ENCODE measurements at regions not wholly inside any gene's neighbourhood (a gene's known extent, or its start where the extent isn't known, plus 50 kb on each side); places are given as distances from the start of the nearest gene placed in this dataset.

- DNase-seq: no peak
- Mint-ChIP-seq H3K9me3 (ENCODE audit: low read depth) (peaks cover 7% of the 10 kb centered on the region), H3K4me1 (no peaks in the 10 kb centered on the region), H3K36me3 (no peaks in the 10 kb centered on the region), H3K4me3 (no peak overlapping the region), H3K27me3 (no peaks in the 10 kb centered on the region), H3K27ac (no peak overlapping the region)
- no peak for ATAC-seq
- CTCF ChIA-PET: no interaction called here
Measured at GRCh38 chr9:73981405-73981804, 515.7 kb upstream of the RORB start.

GRCh38 chr9:73995836-73996235 is 501.3 kb upstream of the RORB start:
- Mint-ChIP-seq H3K4me1 (no peaks in the 10 kb centered on the region), H3K27ac (no peak overlapping the region), H3K4me3 (no peak overlapping the region), H3K36me3 (no peaks in the 10 kb centered on the region), H3K9me3 (ENCODE audit: low read depth) (no peaks in the 10 kb centered on the region), H3K27me3 (no peaks in the 10 kb centered on the region)
- no peak for ATAC-seq
- no peak for DNase-seq
- CTCF ChIA-PET: no interaction called here

DNA sequence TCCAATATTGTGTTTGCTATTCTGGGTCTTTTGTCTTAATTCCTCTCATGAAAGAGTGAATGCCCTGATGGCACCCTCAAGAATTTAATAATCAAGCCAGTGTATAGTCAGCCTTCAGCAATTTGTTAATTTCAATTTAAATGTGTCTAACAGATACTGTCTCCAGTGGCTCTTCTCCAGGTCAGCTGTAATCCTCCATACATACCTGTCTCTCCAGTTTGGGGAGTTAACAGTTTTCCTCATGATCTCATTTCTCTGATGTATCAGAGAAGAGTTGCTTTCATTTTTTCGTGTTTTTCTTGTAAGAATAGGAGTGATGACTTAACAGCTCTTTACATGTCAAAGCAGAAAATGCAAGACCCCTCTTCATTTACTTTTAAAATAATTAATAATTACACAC is 500.3 kb upstream of the RORB start:
- Mint-ChIP-seq H3K4me1 (no peaks in the 10 kb centered on the region), H3K36me3 (no peaks in the 10 kb centered on the region), H3K9me3 (ENCODE audit: low read depth) (peaks cover 2% of the 10 kb centered on the region), H3K27me3 (no peaks in the 10 kb centered on the region), H3K27ac (no peak overlapping the region), H3K4me3 (no peak overlapping the region)
- ATAC-seq (no peak), DNase-seq (no peak)
- CTCF ChIA-PET: no interaction called here

DNA sequence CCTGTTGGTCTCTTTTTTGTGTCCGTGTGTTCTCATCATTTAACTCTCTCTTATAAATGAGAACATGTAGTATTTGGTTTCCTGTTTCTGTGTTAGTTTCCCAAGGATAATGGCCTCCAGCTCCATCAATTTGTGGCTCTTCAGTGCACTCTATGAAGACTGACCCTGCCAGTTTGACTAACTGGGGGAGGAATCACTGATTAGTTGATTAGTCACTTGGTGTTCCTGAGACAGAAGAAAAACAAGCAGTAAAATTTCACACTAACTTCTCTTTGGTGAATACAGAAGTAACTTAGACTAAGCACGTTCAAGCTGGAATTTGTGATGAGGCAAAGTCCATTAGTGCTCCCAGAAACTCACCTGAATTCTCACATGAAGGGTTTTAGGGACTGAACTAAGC is 495.8 kb upstream of the RORB start:
- CTCF ChIA-PET: no interaction called here
- Mint-ChIP-seq H3K27me3 (no peaks in the 10 kb centered on the region), H3K36me3 (no peaks in the 10 kb centered on the region), H3K4me1 (no peaks in the 10 kb centered on the region), H3K9me3 (ENCODE audit: low read depth) (peaks cover 2% of the 10 kb centered on the region), H3K4me3 (no peak overlapping the region), H3K27ac (no peak overlapping the region)
- ATAC-seq (no peak), DNase-seq (no peak)

- Mint-ChIP-seq H3K9me3 (ENCODE audit: low read depth) (no peaks in the 10 kb centered on the region), H3K36me3 (no peaks in the 10 kb centered on the region)
- CTCF ChIA-PET: interaction anchor here (0.6 kb wide), 1 partner anchor 257 kb away, joined by 4 read pairs; no protein-coding TSS in a partner anchor
Measured at GRCh38 chr9:74006935-74007334, 490.2 kb upstream of the RORB start.

GRCh38 chr9:74007833-74008232 is 489.3 kb upstream of the RORB start:
- ATAC-seq: no peak
- Mint-ChIP-seq H3K27me3 (no peaks in the 10 kb centered on the region), H3K27ac (no peak overlapping the region), H3K36me3 (no peaks in the 10 kb centered on the region), H3K9me3 (ENCODE audit: low read depth) (no peaks in the 10 kb centered on the region), H3K4me3 (no peak overlapping the region), H3K4me1 (no peaks in the 10 kb centered on the region)
- DNase-seq: no peak
- CTCF ChIA-PET: interaction anchor here (0.6 kb wide), 1 partner anchor 256 kb away, joined by 4 read pairs; no protein-coding TSS in a partner anchor

More at GRCh38 chr9:74006935-74007334, 490.2 kb upstream of the RORB start:
- ATAC-seq (no peak), DNase-seq (no peak)
- Mint-ChIP-seq H3K4me3 (no peak overlapping the region), H3K27me3 (no peaks in the 10 kb centered on the region), H3K27ac (no peak overlapping the region), H3K4me1 (no peaks in the 10 kb centered on the region)

DNA sequence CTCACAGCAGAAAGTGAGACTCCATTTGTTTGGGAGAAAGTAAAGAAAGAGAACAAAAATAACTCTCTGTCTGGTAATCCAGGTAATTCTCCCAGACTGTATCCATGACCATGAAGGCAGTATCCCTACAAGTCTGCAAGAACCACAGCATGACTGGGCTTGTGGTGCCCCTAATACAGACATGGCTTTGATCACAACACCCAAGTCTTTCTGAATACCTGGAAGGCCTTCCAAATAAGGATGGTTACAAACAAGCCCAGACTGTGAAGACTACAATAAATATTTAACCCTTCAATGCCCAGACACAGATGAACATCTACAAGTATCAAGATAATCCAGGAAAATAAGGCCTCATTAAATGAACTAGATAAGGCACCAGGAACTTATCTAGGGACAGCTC is 481.1 kb upstream of the RORB start:
- CTCF ChIA-PET: no interaction called here
- Mint-ChIP-seq H3K36me3 (no peaks in the 10 kb centered on the region), H3K27me3 (no peaks in the 10 kb centered on the region), H3K27ac (no peak overlapping the region), H3K4me1 (no peaks in the 10 kb centered on the region), H3K4me3 (no peak overlapping the region), H3K9me3 (ENCODE audit: low read depth) (peaks cover 2% of the 10 kb centered on the region)
- ATAC-seq (no peak), DNase-seq (no peak)

DNA sequence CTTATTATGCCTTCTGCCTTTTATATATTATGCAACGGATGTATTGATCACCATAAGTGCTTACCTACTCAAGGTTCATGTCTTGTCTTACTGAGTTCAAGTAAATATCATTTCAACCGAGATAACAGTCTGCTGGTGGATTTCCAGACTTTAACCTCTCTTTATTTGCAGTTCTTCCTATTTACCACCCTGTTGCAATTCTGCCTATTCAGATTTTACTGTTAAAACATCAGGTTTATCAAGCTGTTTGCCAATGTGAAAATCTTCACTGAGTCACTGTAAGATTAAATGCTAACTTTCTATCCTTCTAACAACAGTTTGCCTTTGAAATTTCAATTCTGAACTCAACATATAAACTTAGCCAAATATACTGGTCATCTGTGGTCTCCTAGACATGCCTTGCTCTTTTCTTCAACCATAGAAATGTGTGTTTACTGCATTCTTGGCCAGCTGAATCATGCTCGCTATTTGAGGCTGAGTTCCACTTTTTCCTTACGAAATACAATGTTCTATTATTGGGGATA is 471.7 kb upstream of the RORB start:
- no peaks in the 10 kb centered on the region for H3K4me1 Mint-ChIP-seq
- H3K36me3 Mint-ChIP-seq: no peaks in the 10 kb centered on the region
- H3K27ac Mint-ChIP-seq: no peak overlapping the region
- no peaks in the 10 kb centered on the region for H3K27me3 Mint-ChIP-seq
- CTCF ChIA-PET: no interaction called here
- ATAC-seq (no peak), DNase-seq (no peak)
- H3K9me3 Mint-ChIP-seq (ENCODE audit: low read depth): peaks cover 5% of the 10 kb centered on the region
- H3K4me3 Mint-ChIP-seq: no peak overlapping the region

- DNase-seq: no peak
- Mint-ChIP-seq H3K4me3 (no peak overlapping the region), H3K27ac (no peak overlapping the region), H3K4me1 (peaks cover 4% of the 10 kb centered on the region), H3K36me3 (no peaks in the 10 kb centered on the region), H3K27me3 (no peaks in the 10 kb centered on the region), H3K9me3 (ENCODE audit: low read depth) (no peaks in the 10 kb centered on the region)
- CTCF ChIA-PET: no interaction called here
- ATAC-seq: no peak
Measured at GRCh38 chr9:74032421-74032820, 464.7 kb upstream of the RORB start.

DNA sequence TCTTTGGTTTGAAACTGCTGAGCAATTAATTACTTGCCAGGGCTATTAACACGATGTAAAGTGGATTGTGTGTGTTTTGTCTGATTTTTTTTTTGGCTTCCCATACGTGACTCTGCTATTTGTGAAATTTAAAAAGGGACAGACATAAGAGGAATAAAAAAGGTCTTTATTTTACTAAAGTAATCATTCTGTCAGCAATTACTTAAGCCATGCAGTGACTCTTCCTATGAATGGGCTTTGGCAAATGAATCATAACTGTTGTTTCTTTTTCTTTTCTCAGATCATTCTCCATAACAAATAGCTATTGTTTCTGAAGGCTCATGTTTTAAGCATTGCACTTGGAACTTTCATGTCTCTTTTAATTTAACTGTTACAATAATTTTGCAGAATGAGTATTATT is 461.3 kb upstream of the RORB start:
- Mint-ChIP-seq H3K9me3 (ENCODE audit: low read depth) (no peaks in the 10 kb centered on the region), H3K27ac (no peak overlapping the region), H3K4me3 (no peak overlapping the region), H3K4me1 (peaks cover 4% of the 10 kb centered on the region), H3K36me3 (no peaks in the 10 kb centered on the region), H3K27me3 (no peaks in the 10 kb centered on the region)
- no peak for ATAC-seq
- DNase-seq: no peak
- CTCF ChIA-PET: no interaction called here

GRCh38 chr9:74036549-74037231 is 460.4 kb upstream of the RORB start:
- DNase-seq (no peak), ATAC-seq (no peak)
- Mint-ChIP-seq H3K4me3 (no peak overlapping the region), H3K9me3 (ENCODE audit: low read depth) (no peaks in the 10 kb centered on the region), H3K27me3 (no peaks in the 10 kb centered on the region), H3K36me3 (no peaks in the 10 kb centered on the region), H3K27ac (no peak overlapping the region), H3K4me1 (peaks cover 4% of the 10 kb centered on the region)
- CTCF ChIA-PET: no interaction called here

GRCh38 chr9:74037274-74037673 is 459.9 kb upstream of the RORB start:
- no peaks in the 10 kb centered on the region for H3K9me3 Mint-ChIP-seq (ENCODE audit: low read depth)
- H3K4me3 Mint-ChIP-seq: no peak overlapping the region
- no peaks in the 10 kb centered on the region for H3K27me3 Mint-ChIP-seq
- CTCF ChIA-PET: no interaction called here
- no peak for DNase-seq
- H3K36me3 Mint-ChIP-seq: no peaks in the 10 kb centered on the region
- no peak overlapping the region for H3K27ac Mint-ChIP-seq
- peaks cover 4% of the 10 kb centered on the region for H3K4me1 Mint-ChIP-seq
- no peak for ATAC-seq

DNA sequence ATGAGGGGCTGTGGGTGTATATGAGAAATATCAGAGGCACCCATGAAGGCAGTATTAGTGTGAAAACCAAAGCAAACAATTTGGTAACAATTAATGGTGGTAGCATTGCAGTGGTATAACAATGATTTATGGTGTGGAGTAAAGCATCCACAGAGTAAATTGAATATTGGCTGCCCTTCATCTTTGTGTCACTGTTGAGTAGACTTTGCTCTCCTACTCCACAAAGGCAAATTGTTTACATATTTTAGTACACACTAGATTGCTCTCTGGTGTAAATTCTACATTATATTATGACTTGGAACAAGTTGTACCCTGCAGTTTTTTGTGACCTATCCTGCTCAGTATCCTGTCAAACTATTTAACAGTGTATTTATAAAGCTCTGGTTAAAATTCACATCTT is 455.5 kb upstream of the RORB start:
- Mint-ChIP-seq H3K4me3 (no peak overlapping the region), H3K27me3 (no peaks in the 10 kb centered on the region), H3K4me1 (peaks cover 3% of the 10 kb centered on the region), H3K9me3 (ENCODE audit: low read depth) (peaks cover 2% of the 10 kb centered on the region), H3K36me3 (no peaks in the 10 kb centered on the region), H3K27ac (no peak overlapping the region)
- no peak for DNase-seq
- CTCF ChIA-PET: no interaction called here
- no peak for ATAC-seq

- H3K4me1 Mint-ChIP-seq: no peaks in the 10 kb centered on the region
- no peaks in the 10 kb centered on the region for H3K36me3 Mint-ChIP-seq
- H3K4me3 Mint-ChIP-seq: no peak overlapping the region
- no peak for DNase-seq
- H3K9me3 Mint-ChIP-seq (ENCODE audit: low read depth): peaks cover 2% of the 10 kb centered on the region
- no peaks in the 10 kb centered on the region for H3K27me3 Mint-ChIP-seq
- H3K27ac Mint-ChIP-seq: no peak overlapping the region
- CTCF ChIA-PET: no interaction called here
- ATAC-seq: no peak
Measured at GRCh38 chr9:74044844-74045243, 452.3 kb upstream of the RORB start.

DNA sequence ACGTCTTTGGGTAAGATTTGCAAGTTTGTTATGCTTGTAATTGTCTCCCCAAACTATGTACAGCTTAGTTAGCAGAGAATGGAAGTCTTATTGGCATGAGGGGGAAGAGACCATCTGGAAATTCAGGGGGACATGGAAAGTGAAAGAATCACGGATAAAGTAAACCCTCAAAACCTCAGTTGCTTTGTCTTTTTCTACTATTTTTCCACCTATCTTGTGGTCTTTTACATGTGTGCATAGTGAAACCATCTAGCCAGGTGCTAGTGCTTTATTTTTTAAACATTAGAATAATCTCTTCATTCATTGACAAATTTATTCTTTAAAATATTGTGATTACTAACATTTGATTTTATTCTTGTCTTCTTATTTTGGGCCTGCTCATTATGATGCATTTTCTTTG is 441.1 kb upstream of the RORB start:
- ATAC-seq (no peak), DNase-seq (no peak)
- Mint-ChIP-seq H3K4me1 (no peaks in the 10 kb centered on the region), H3K27ac (no peak overlapping the region), H3K4me3 (no peak overlapping the region), H3K9me3 (ENCODE audit: low read depth) (no peaks in the 10 kb centered on the region), H3K36me3 (no peaks in the 10 kb centered on the region), H3K27me3 (no peaks in the 10 kb centered on the region)
- CTCF ChIA-PET: no interaction called here
